Activated naive CD8-positive, alpha-beta T cell treated with anti-CD3 and anti-CD28 coated beads, Interleukin-2, amount 50 U/mL, for 16 hours (primary cell): ENCODE measurements at regions not wholly inside any gene's neighbourhood (a gene's known extent, or its start where the extent isn't known, plus 50 kb on each side); places are given as distances from the start of the nearest gene placed in this dataset.

ENCODE experiments used
- DNase-seq: peaks from one replicate; pipeline ENCODE4 v3.0.0-alpha.2; 2020; ENCODE audit warnings: low read depth, low spot score

DNA sequence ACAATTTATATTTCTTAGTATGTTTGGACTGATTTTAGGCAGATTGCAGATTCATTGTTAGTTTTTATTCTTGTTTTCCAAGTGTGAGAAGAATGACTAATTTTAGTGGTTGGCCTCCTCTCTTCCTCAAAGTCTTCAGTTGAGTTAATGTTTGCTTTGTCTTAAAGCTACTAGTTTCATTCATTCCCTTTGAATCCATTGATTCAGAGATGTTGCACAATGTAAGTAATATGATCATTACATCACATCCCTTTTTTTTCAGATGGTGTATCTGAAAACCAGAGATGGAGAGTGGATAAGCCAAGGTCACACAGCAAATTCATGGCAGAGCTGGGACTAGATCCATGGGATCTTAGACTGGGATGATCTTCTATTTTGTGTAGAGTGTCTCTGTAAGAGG lies 577.5 kb downstream of the BCL11B start:
- DNase-seq = no peak

DNA sequence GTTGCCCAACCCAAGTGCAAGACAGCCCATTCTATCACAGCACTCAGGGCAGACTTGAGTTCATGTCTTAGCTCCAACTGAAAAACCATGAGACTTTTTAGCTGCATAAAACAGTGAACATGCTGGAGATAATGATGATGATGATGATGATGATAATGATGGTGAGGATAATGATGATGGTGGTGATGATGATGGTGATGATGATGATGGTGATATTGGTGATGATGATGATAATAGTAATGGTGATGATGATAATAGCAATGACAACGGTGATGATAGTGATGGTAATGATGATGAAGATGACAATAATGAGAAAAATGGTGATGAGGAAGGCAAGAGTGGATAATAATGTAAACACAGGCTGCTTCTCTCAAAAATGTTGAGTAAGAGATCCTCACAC lies 576.2 kb downstream of the BCL11B start:
- no peak for DNase-seq

DNA sequence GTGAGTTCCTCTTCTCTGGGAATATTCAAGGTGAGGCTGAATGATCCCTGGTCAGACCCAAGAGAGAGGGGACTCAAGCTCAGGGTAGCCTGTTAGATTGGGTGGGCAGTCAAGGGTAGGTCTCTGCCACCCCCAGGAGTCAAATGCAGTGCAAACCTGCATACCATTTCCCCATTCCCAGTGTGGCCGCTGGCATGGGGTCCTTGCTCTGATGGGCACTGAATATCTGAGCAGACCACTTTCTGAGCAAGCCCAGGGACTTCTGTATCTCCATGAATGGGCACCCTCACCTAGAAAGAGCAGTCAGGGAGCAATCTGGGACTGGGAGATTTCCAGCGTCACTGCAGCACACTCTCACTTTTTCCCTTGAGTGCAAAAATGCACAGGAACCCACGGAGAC lies 573.7 kb downstream of the BCL11B start:
- DNase-seq = no peak

DNA sequence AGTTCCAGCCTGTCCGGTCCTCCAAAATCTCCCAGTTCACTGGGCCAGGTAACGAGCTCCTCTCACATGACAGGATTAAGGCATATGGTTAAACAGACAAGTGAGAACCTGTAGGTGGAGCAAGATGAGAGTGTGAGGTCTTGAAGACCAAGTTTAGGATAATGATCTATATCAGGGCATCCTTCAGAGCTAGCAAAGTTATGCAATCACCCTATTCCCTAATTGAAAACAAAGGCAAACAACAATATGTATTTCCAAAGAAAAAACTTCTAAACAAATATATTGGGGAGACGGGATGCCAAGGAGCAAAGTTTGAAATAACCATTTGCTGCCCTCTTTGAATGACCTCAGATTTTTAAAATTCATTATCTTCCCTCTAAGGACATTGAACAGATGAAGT lies 571.2 kb downstream of the BCL11B start:
- DNase-seq = no peak

DNA sequence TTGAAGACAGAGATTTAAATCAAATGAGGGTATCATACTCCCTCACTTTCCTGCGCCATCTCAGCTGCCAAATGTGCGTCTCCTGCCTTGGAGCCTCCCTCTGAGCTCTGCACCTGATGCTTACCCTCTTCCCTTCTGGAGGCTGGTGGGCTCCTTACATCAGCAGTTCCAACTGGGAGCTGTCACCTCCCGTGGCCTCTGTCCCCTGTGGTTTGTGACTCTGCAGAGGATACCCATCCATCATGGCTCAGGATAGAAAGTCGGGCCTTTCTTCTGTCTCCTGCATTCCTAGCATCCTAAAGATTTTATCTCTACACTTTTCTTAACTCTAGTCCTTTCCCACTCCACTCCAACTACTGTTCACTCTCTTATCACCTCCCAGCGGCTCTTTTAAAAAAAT lies 570.6 kb downstream of the BCL11B start:
- DNase-seq = no peak

DNA sequence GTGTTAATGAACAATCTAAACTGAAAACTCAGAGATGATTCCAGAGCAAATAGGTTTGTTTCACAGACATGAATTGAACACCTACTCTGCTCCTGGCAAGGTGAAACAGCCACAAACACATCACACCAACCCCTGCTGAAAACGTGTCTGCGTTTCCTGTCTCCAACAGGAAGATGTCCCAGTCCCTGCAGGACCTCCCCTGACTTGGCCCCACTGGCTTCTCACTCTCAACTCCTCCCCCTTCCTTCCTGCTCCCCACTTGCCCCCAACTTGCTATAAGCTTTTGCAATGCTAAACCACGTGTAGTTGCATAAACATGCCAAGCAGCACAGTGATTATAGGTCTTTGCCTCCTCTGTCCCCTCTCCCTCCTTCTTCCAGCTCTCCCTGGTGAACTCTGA lies 567.6 kb downstream of the BCL11B start:
- no peak for DNase-seq

DNA sequence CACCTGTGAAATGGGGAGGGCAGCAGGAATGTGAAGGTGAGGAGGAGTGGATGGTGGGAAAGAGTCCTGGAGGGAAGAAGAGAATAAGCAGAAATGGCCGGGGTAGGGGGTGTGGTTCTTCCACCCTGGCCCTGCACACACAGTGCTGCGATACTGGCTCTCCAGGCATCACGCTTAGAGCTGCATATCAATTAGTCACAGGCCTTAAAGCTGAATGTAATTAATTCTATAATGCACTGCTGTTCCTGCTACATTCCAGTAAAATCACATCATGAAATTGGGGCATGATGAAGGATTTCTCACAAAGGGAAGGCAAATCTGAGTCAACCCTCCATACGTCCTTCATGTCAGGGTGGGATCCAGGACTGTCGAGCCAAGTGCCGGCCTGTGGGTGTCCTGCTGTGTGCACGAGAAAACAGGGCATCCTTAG lies 566.1 kb downstream of the BCL11B start:
- DNase-seq = no peak

DNA sequence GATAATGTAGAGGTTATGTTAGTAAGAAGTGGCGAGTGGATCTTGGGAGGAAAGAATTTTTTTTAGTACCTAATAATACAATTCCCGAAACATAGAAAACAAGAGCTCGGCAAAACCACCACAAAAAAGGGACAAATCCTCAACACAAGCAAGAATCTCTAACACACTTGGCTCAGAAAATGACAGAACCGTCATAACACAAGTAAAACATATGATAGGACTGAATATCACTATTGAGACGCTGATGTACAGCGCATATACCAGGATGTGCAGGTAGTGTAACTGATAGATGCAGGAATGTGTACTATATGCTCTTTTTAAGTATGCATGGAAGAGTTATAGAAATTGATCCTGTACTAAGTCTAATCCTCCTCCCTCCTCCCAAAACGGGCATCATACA lies 564.5 kb downstream of the BCL11B start:
- no peak for DNase-seq

DNA sequence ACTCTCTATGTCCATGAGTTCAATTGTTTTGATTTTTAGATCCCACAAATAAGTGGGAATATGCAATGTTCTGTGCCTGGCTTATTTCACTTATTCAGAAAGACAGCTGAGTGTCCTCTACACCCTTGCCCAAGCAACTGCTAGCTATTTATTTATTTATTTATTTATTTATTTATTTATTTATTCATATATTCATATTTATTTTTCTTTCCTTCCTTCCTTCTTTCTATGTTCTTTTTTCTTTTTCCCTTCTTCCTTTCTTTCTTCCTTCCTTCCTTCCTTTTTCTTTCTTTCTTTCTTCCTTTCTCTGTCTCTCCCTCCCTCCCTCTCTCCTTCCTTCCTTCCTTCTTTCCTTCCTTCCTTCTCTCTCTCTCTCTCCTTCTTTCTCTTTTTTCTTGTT lies 563.4 kb downstream of the BCL11B start:
- no peak for DNase-seq

DNA sequence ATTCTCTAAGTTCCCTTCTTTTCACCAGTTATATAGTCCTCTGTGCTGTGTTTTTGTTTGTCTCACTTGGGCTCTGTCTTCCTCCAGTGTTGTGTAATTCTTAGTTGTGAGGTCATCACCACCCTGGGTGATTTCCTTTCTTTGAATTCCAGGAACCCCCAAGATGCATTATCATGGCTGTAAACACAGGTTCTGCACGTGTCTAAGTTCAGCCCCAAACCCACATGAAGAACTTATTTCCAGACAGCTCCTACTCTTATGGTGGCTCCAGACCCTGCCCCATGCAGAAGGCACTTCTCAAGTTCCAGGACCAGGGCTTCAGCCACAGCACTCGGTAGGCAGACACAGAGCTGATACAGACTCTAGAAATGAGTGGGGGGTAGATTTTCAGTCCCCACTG lies 560.5 kb downstream of the BCL11B start:
- DNase-seq = no peak

DNA sequence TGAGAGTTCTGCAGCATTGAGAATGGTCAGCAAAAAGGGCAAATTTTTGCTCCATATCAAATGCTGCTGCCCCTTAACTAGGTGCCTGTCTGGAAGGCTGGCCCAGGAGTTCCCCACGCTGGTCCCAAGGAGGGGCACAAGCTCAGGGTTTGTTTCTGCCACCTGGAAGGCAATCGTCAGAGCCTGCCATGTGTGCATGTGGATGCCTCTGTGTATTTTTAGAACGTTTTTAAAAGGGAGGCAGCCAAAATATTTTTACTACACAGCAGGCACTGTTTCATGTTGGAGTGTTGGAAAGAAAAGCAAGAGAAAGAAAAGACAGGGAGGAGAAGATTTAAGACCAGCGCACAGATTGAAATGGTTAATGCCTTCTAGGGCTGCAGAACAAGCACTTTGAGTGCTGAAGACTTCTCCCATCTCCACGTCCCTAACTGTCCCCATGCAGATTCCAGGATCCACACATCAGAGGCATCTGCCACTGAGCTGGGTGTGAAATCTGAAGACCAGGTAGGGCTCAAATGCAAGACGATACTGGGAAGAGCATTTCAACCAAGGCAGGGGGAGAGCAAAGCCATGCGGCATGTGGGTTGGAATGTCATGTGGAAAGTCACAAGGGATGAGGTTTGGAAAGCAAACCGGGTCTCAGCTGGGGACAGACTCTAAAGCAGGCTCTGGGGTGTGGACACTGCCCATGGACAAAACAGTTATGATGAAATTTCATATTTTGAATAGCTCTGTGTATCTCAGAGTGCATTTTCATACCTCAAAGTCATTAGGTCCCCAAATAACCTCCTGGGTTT lies 557.2 kb downstream of the BCL11B start:
- DNase-seq = no peak

DNA sequence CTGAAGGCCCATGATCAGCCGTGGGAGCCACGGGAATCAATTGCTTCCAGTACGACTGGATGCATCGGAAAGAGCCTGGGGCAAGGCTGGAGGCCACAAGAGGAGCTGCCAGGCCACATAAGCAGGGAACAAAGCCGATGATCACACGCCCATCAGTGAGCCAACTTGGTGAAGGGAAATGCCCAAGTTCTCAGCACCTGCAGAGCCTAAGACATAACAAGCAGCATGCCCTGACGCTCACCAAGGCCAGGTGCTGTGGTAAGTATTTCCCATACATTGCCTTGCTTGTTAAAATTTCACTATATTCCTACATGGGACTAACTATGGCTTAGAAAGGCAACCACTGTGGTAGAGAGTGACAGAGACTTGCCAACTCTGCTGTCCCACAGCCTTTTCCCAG lies 555.9 kb downstream of the BCL11B start:
- DNase-seq = no peak

DNA sequence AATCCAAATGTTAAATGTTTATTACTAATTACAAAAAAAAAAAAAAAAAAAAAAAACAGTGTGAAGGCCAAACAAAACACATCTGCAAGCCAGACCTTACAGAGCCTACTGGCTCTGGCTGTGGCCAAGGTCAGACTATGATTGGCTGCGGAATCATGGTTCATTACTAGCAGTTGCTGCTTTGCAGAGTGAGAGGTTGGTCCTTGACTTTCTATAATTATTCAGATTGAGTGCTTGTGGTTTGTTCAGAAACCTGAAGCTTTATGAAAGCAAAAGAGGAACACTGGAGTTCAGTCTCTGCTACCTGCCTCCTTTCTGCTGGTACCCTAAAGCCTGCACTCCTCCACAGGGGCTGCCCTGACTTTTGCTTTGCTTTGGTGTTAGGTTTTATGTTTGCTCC lies 550.9 kb downstream of the BCL11B start:
- DNase-seq = no peak

DNA sequence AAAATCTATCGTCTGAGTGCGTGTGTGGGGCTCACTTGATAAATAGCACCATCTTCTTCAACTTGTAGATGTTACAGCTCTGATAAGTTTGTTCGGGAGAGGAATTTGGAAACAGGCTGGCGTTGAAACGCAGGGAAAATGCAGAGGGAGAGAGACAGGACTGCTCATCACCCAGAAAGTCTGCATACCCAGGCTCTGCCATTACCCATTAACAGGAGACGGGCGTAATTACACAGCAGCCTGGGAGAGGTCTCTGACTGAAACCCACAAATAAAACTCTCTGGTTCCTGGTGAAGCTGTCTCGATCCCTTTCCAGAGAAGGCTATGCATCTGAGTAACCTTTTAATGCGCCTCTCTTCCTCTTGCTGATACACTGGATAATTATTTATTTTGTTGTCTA lies 547.3 kb downstream of the BCL11B start:
- no peak for DNase-seq

DNA sequence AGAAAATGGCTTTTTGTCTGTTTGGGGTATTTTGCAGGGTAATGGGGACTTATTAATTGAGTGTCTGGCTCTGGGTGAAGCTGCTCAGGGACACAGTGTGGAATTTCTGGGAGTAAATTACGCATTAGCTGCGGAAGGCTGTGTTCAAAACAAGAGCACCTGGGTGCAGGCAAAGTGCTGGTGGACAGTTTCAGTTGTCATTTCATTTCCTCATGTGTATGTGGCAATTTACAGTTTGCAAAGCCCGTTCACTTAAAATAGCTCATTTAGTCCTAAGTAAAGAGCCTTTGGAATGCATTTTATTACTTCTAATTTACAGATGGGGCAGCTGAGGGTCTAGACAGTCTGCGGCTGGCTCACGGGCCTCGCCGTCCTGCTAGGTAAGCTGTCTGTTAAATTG lies 546.8 kb downstream of the BCL11B start:
- no peak for DNase-seq

DNA sequence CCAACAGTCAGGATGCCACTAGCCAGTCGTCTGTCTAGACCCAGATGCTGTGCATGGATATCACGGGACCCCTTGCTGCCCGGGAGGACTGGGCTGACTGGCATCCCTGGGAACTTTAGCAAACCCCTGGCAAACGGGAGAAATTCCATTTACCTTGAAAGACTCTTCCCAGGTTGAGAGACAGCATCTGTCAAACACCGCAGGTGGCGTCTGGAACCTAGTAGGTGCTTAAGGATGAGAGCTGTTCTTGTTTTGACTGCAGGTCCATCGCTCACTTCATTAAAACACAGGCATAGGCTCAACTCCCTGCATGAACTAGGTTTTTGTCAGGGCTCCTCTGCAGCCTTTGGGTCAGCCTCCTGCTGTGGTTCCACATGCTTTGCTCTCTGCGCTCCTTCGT lies 546.3 kb downstream of the BCL11B start:
- no peak for DNase-seq

DNA sequence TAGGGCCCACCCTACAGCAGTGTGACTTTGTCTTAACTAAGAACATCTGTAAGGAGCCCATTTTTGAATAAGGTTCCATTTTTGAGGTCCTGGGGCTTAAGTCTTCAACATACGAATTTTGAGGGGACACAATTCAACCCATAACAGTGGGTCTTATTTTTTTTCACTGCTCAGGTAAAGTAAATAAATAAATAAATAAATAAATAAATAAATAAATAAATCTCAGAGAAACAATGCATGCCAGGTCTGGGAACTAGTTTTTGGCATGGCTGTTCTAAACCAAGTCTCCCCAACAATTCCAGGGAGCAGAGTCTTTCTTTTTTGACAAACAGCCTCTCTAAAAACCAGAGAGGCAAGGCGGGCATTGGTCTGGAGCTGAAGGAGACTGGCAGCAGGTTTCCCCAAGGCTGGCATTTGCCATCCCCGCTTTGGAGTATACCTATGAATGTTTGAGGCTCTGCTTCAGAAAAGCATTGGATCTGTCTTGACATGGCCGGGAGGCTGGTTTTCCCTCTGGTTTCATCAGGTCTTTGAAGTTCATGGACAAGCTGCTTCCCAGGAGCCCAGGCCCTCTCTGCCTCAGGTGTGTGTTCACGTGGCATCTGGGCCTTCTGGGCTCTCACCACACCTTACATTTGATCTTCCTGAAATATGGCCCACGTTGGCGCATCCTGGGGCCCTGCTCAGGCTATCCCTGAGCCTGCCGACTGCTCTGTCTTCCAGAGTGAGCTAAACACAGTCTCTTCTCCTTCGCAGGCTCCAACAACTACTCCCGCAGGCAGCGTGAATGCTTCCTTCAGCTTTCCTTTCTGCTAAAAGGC lies 545.2 kb downstream of the BCL11B start:
- no peak for DNase-seq

DNA sequence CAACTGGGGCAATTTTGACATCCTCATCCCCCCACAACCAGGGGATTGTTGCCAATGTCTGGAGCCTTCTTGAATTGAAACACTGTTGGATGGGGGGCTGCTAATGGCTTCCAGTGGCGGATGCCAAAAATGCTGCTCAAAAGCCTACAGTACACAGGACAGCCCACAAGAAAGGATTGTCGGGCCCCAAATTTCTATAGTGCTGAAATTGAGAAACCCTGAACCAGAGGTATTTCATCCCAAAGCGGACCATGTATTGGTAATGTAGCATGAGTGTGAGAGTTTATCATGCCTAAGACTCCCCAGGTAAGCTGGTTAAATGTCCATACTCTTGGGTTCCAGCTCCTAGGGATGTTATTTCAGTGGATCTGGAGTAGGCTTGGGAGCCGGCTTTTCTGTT lies 544.0 kb downstream of the BCL11B start:
- no peak for DNase-seq

DNA sequence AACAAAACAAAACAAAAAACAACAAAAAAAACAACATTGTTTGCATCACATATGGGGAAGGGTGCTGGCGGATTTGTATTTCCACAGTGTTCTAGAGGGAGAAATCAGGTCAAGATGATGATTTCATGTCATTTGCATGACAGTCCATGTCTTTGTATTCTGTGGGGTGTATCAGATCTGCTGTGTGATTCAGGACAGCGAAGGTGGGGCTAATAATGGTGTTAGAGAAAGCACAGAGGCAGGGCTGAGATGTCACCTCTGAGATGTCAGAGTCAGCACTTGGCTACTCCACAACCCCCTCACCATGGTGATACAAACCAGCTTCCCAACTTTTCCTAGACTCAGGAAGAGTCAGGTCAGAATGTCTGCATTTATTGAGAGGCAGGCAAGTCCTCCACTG lies 543.2 kb downstream of the BCL11B start:
- no peak for DNase-seq

DNA sequence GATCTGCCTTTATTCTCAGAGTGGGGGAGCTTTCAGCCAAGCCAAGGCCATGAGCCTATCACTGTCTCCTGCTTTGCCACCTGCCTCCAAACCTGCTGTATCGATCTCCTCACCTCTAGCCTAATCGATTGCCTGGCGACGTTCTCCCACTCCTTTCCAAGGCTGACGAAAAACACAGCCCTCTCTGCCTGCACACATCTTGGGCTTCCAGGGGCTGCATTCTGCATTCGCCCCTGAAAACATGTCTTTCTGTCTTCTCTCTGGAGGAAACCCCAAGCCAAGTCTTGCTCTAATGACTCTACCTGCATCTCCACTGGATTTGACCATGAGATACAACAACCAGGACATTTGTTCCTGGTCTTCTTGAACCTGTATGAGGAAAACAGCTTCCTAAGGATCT lies 540.7 kb downstream of the BCL11B start:
- no peak for DNase-seq

DNA sequence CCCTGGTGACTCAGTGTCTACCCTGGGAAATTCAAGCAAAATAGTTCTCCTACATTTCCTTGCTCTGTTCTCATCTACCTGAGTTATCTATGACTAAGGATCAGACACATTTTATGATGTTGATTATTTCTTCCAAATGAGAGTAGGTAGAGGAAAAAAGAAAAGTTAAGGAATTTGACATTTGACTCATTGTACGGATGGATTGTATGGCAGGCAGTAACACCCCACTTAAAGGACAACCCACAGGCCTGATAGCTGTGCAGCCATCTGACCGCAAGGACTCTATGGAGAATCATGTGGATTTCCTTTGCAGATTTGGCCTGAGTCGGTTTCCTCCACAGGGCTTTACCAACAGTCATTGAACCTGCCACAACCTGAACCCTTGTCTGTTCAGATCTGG lies 540.3 kb downstream of the BCL11B start:
- no peak for DNase-seq

DNA sequence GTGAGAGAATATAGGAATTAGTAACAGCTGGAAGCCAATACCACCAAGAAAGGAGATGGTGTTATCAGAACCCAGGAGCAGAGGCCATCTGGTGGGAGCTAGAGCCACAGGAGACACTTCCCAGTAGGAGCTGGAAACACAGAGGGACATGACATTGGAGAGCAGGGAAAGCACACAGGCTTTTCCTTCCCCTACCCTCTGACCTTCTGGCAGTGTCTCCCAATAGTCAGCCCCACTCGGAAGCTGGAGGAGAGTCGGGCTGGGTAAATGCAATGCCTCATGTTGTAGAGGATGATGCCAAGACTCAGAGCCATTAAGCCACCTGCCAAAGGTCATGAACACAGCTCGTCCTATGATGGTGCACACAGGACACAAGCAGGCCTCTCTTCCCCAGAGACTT lies 538.5 kb downstream of the BCL11B start:
- DNase-seq = no peak

DNA sequence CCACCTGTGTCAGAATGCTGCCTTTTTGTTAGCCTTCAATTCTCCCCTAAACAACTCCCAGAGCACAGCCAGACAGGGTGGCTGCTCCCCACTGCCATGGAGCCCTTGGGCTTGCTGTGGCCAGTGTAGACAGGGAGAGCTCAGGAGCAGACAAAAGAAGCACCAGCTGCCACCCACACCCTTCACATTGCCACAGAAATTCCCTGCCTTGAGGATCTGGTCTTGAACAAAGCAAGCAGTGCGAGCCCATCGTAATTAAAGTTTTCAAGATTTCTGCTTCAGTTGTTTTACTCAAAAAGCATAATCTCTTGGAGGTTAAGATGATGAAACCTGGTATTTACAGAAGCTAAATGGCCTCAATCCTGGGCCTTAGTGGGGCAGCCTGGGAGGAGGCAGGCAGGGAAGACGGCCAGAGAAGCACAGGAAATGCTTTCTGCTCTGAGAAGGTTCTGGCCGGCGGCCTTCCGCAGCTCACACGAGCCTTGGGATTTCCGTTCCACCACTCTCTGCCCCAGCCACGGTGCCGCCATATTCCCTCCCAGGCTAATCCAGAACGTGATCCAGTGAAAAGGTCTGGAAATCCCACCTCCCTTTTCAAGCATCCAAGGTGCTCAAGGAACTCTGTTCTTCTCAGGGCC lies 535.2 kb downstream of the BCL11B start:
- DNase-seq = no peak
